HG02840 (cell line): ENCODE measurements at regions not wholly inside any gene's neighbourhood (a gene's known extent, or its start where the extent isn't known, plus 50 kb on each side); places are given as distances from the start of the nearest gene placed in this dataset.
"Not testable (repeated sequence)": the region's sequence is repeated elsewhere in the genome, so short reads cannot be mapped to it uniquely, and the experiment has no call there.

Experiments used
- ATAC-seq: cut with Tn5 transposase; IDR thresholded peaks from one replicate; pipeline ENCODE4 v1.9.1; 2021; ENCODE audit warnings: mild to moderate bottlenecking, moderate library complexity, moderate number of reproducible peaks; ENCODE audit not compliant: unreplicated experiment, low FRiP score

GRCh38 chr12:14201291-14201690 is 164.2 kb upstream of the ATF7IP start:
- ATAC-seq: no peak

GRCh38 chr12:14207905-14208551 is 157.5 kb upstream of the ATF7IP start:
- no peak for ATAC-seq

- ATAC-seq: no peak
Measured at GRCh38 chr12:14211947-14212387, 153.5 kb upstream of the ATF7IP start.

- ATAC-seq: no peak
Measured at GRCh38 chr12:14213542-14213941, 151.9 kb upstream of the ATF7IP start.

- no peak for ATAC-seq
Measured at GRCh38 chr12:14214495-14214894, 151.0 kb upstream of the ATF7IP start.

GRCh38 chr12:14215949-14216348 is 149.5 kb upstream of the ATF7IP start:
- ATAC-seq: not testable (repeated sequence)

GRCh38 chr12:14216405-14217294 is 148.8 kb upstream of the ATF7IP start:
- no peak for ATAC-seq

GRCh38 chr12:14219156-14219555 is 146.3 kb upstream of the ATF7IP start:
- ATAC-seq: no peak

GRCh38 chr12:14219670-14220069 is 145.8 kb upstream of the ATF7IP start:
- not testable (repeated sequence) for ATAC-seq

GRCh38 chr12:14225064-14225463 is 140.4 kb upstream of the ATF7IP start:
- no peak for ATAC-seq

GRCh38 chr12:14235176-14235575 is 130.3 kb upstream of the ATF7IP start:
- not testable (repeated sequence) for ATAC-seq

- not testable (repeated sequence) for ATAC-seq
Measured at GRCh38 chr12:14236641-14237040, 128.8 kb upstream of the ATF7IP start.

- ATAC-seq: no peak
Measured at GRCh38 chr12:14238221-14238792, 127.2 kb upstream of the ATF7IP start.

GRCh38 chr12:14239350-14239934 is 126.0 kb upstream of the ATF7IP start:
- ATAC-seq: peak; percentile 57

- no peak for ATAC-seq
Measured at GRCh38 chr12:14239935-14240872, 125.3 kb upstream of the ATF7IP start.

GRCh38 chr12:14240873-14241220 is 124.6 kb upstream of the ATF7IP start:
- no peak for ATAC-seq

GRCh38 chr12:14242825-14243224 is 122.7 kb upstream of the ATF7IP start:
- ATAC-seq: not testable (repeated sequence)

GRCh38 chr12:14243941-14244340 is 121.5 kb upstream of the ATF7IP start:
- no peak for ATAC-seq

- no peak for ATAC-seq
Measured at GRCh38 chr12:14244876-14245669, 120.4 kb upstream of the ATF7IP start.
